ENCODE measurements at regions not wholly inside any gene's neighbourhood (a gene's known extent, or its start where the extent isn't known, plus 50 kb on each side); places are given as distances from the start of the nearest gene placed in this dataset.
"Not testable (repeated sequence)": the region's sequence is repeated elsewhere in the genome, so short reads cannot be mapped to it uniquely, and the experiment has no call there.

GRCh38 chr15:66635817-66636216 lies 66.2 kb upstream of the SMAD6 start:
- DNase-seq (ENCODE audit: low read depth), result no peak

GRCh38 chr15:66637044-66637443 lies 65.0 kb upstream of the SMAD6 start:
- DNase-seq (ENCODE audit: low read depth), result not testable (repeated sequence)

GRCh38 chr15:66638377-66638776 lies 63.7 kb upstream of the SMAD6 start:
- DNase-seq (ENCODE audit: low read depth), result no peak

- no peak for DNase-seq (ENCODE audit: low read depth)
These were observed 60.3 kb upstream of the SMAD6 start for GRCh38 chr15:66641485-66642315.

- no peak for DNase-seq (ENCODE audit: low read depth)
These were observed 59.5 kb upstream of the SMAD6 start for GRCh38 chr15:66642514-66642913.

- DNase-seq (ENCODE audit: low read depth), result no peak
These were observed 59.0 kb upstream of the SMAD6 start for GRCh38 chr15:66643033-66643432.

- DNase-seq (ENCODE audit: low read depth), result no peak
These were observed 57.8 kb upstream of the SMAD6 start for GRCh38 chr15:66644000-66644787.

- DNase-seq (ENCODE audit: low read depth), result peak; percentile 47
These were observed 57.2 kb upstream of the SMAD6 start for GRCh38 chr15:66644869-66645268.

- DNase-seq (ENCODE audit: low read depth), result peak; percentile 77
These were observed 55.7 kb upstream of the SMAD6 start for GRCh38 chr15:66646308-66646707.

- no peak for DNase-seq (ENCODE audit: low read depth)
These were observed 55.2 kb upstream of the SMAD6 start for GRCh38 chr15:66646799-66647198.

- no peak for DNase-seq (ENCODE audit: low read depth)
These were observed 54.7 kb upstream of the SMAD6 start for GRCh38 chr15:66647358-66647757.

- no peak for DNase-seq (ENCODE audit: low read depth)
These were observed 53.4 kb upstream of the SMAD6 start for GRCh38 chr15:66648588-66648987.

GRCh38 chr15:66649235-66649984 lies 52.6 kb upstream of the SMAD6 start:
- no peak for DNase-seq (ENCODE audit: low read depth)

GRCh38 chr15:66650433-66650832 lies 51.6 kb upstream of the SMAD6 start:
- peak; percentile 85 for DNase-seq (ENCODE audit: low read depth)

GRCh38 chr15:66651198-66651597 lies 50.8 kb upstream of the SMAD6 start:
- no peak for DNase-seq (ENCODE audit: low read depth)

GRCh38 chr15:66651913-66652642 lies 50.0 kb upstream of the SMAD6 start:
- DNase-seq (ENCODE audit: low read depth), result no peak

Data from RPMI7951 (cell line).